ENCODE measurements at regions not wholly inside any gene's neighbourhood (a gene's known extent, or its start where the extent isn't known, plus 50 kb on each side); places are given as distances from the start of the nearest gene placed in this dataset.

DNA sequence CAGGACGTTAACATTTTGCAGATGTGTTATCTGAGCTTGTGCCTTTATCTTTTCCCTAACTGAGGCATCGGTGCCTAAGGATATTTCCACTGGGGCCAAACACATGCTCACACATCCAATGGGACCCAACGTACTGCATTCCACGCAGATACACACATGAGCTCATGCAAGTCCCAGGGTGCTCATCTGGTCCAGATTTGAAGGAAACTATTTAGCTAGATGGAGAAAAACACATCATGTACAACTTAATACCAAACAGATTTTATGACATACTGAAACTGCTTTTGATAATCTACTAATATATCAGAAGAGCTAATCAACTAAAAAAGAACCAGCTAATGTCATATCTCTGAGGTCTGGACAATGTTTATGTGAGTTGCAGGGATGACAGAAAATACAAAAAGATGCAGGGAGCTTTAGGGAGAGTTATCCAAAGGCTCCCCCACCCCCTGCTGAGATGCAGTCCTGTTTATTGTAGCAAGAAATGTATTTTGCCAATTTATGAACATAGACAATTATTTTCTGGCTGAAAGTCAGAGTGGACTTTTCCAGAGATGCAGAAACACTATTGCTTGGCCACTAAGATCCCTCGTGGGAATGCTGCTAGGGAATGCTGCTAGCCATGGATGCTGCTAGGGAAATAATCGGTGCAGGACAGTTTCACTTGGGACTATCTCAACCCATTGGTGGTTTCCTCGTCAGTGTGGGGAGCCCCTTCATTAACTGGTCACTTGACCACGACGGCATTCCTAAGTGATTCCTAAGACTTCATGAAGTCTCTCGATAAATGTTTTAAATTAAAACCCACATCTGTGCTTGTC is 172.8 kb downstream of the SMIM20 start:
- H3K4me1 Mint-ChIP-seq: no peaks in the 10 kb centered on the region
- no peak overlapping the region for H3K27ac Mint-ChIP-seq (ENCODE audit: unreplicated experiment)
- H3K4me3 Mint-ChIP-seq: no peak overlapping the region
- no peak for DNase-seq (ENCODE audit: low read depth, low spot score)
- H3K36me3 Mint-ChIP-seq (ENCODE audit: low read depth): peaks cover 7% of the 10 kb centered on the region
- TF ChIP-seq, protein P1, sequence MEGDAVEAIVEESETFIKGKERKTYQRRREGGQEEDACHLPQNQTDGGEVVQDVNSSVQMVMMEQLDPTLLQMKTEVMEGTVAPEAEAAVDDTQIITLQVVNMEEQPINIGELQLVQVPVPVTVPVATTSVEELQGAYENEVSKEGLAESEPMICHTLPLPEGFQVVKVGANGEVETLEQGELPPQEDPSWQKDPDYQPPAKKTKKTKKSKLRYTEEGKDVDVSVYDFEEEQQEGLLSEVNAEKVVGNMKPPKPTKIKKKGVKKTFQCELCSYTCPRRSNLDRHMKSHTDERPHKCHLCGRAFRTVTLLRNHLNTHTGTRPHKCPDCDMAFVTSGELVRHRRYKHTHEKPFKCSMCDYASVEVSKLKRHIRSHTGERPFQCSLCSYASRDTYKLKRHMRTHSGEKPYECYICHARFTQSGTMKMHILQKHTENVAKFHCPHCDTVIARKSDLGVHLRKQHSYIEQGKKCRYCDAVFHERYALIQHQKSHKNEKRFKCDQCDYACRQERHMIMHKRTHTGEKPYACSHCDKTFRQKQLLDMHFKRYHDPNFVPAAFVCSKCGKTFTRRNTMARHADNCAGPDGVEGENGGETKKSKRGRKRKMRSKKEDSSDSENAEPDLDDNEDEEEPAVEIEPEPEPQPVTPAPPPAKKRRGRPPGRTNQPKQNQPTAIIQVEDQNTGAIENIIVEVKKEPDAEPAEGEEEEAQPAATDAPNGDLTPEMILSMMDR (conservative IDR thresholded peaks at IDR 0.05): no peak
- H3K9me3 Mint-ChIP-seq: peaks cover 14% of the 10 kb centered on the region
- H3K27me3 Mint-ChIP-seq (ENCODE audit: low read depth): peaks cover 12% of the 10 kb centered on the region

DNA sequence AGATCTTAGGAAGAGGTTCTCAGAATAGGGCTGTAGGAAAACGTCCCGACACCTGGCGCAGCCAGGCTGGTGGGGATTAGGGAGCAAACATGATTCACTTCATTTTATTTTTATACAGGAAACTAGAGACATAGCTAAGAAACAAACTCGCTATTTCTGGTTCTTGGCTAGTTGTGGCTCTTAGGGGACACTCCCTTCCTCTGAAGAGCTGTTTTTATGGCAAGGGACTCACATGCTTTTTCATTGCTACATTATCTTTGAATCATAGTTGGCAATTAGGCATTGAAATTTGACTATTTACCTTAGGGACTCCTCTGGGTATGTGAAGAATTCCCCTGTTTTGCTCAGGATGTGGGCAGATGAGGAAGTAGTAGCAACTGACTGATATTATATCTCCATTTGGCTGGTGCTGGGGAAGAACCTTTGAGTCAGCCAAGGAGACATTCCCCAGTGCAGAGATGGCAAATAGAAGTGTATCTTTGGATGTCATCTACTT is 174.5 kb downstream of the SMIM20 start:
- Mint-ChIP-seq H3K9me3 (peaks cover 14% of the 10 kb centered on the region), H3K4me3 (no peak overlapping the region), H3K27me3 (ENCODE audit: low read depth) (peaks cover 14% of the 10 kb centered on the region), H3K27ac (ENCODE audit: unreplicated experiment) (no peak overlapping the region), H3K4me1 (no peaks in the 10 kb centered on the region), H3K36me3 (ENCODE audit: low read depth) (peaks cover 7% of the 10 kb centered on the region)
- TF ChIP-seq, protein P1 (conservative IDR thresholded peaks at IDR 0.05): no peak
- DNase-seq (ENCODE audit: low read depth, low spot score): no peak

DNA sequence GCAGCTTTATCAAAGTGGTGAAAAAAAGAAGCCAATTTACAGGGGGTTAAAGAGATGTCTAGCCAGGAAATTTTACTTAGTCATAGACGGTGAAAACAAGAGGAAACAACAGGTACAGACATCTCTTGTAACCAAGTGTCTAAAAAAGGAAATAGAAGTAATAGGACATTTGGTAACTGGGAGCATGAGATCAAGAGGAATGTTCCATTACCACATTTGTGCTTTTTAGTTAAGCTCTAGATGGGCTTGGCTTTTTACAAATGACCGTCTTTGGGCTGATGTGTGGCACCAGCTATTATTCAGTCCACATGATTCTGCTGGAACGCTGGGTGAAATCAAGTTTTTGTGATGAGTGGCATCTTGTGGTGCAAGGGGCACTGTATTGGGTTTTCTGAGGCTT is 179.5 kb downstream of the SMIM20 start:
- Mint-ChIP-seq H3K27me3 (ENCODE audit: low read depth) (peaks cover 12% of the 10 kb centered on the region), H3K27ac (ENCODE audit: unreplicated experiment) (no peak overlapping the region), H3K9me3 (peaks cover 27% of the 10 kb centered on the region), H3K4me3 (no peak overlapping the region), H3K4me1 (no peaks in the 10 kb centered on the region), H3K36me3 (ENCODE audit: low read depth) (peaks cover 7% of the 10 kb centered on the region)
- DNase-seq (ENCODE audit: low read depth, low spot score): no peak
- TF ChIP-seq, protein P1 (conservative IDR thresholded peaks at IDR 0.05): no peak

DNA sequence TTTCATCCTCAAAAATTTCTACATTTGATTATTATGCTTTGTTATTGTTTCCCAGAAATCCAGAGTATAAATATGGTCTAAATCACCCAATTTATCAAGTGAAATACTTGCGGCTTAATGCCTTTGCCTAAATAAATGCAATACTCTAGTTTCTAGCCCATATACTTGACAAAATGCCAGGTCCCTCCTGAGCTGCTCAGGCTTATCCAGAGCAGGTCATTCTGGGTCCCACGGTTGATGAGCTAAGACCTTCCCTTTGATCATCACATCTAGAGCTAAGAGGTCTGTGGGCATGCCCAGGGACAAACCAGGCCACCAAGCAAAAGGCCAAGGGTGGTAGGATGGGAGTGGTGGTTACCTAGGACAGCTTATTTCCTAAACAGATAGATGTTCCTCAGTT is 180.1 kb downstream of the SMIM20 start:
- Mint-ChIP-seq H3K27ac (ENCODE audit: unreplicated experiment) (no peak overlapping the region), H3K9me3 (peaks cover 27% of the 10 kb centered on the region), H3K4me3 (no peak overlapping the region), H3K36me3 (ENCODE audit: low read depth) (peaks cover 7% of the 10 kb centered on the region), H3K4me1 (no peaks in the 10 kb centered on the region), H3K27me3 (ENCODE audit: low read depth) (peaks cover 12% of the 10 kb centered on the region)
- TF ChIP-seq, protein P1 (conservative IDR thresholded peaks at IDR 0.05): no peak
- no peak for DNase-seq (ENCODE audit: low read depth, low spot score)

DNA sequence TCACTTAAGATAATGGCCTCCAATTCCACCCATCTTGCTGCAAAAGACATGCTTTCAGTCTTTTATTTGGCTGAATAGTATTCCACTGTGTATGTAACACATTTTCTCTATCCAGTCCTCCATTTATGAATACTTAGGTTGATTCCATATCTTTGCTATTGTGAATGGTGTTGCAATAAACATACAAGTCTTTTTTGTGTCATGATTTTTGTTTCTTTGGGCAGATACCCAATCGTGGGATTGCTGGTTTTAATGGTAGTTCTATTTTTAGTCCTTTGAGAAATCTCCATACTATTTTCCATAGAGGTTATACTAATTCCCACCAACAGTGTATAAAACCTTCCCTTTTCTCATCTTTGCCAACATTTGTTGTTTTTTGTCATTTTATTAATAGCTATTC is 180.9 kb downstream of the SMIM20 start:
- Mint-ChIP-seq H3K9me3 (peaks cover 25% of the 10 kb centered on the region), H3K36me3 (ENCODE audit: low read depth) (peaks cover 5% of the 10 kb centered on the region), H3K27ac (ENCODE audit: unreplicated experiment) (no peak overlapping the region), H3K4me1 (no peaks in the 10 kb centered on the region), H3K27me3 (ENCODE audit: low read depth) (peaks cover 12% of the 10 kb centered on the region), H3K4me3 (no peak overlapping the region)
- DNase-seq (ENCODE audit: low read depth, low spot score): no peak
- TF ChIP-seq, protein P1 (conservative IDR thresholded peaks at IDR 0.05): no peak

All from neural crest cell (in vitro differentiated cells).